SJSA1 (cell line): ENCODE measurements at regions not wholly inside any gene's neighbourhood (a gene's known extent, or its start where the extent isn't known, plus 50 kb on each side); places are given as distances from the start of the nearest gene placed in this dataset.

ENCODE experiments used
- DNase-seq, 2 experiments: peaks; one replicate each; pipeline ENCODE4 v3.0.0-alpha.2; 2015 to 2020; ENCODE audit warnings: low spot score in 2 of 2, low read depth in 1 of 2
- H3K27ac ChIP-seq: fragments of 250-450 bp; sonication (Bioruptor Pico); 2 replicates; pipeline ENCODE4 v1.5.1; 2020; ENCODE audit warnings: mild to moderate bottlenecking, moderate library complexity
- H3K27me3 ChIP-seq: fragments of 250-450 bp; sonication (Bioruptor Pico); replicated peaks from 2 replicates; pipeline ENCODE4 v1.5.1; 2020; ENCODE audit warnings: mild to moderate bottlenecking, moderate library complexity
- H3K36me3 ChIP-seq: fragments of 250-450 bp; sonication (Bioruptor Pico); 2 replicates; pipeline ENCODE4 v1.5.1; 2020; ENCODE audit warnings: mild to moderate bottlenecking
- H3K4me1 ChIP-seq: fragments of 250-450 bp; sonication (Bioruptor Pico); replicated peaks from 2 replicates; pipeline ENCODE4 v1.6.1; 2021; ENCODE audit warnings: mild to moderate bottlenecking
- H3K4me3 ChIP-seq: fragments of 250-450 bp; sonication (Bioruptor Pico); 2 replicates; pipeline ENCODE4 v1.5.1; 2020; ENCODE audit warnings: mild to moderate bottlenecking
- H3K9me3 ChIP-seq: fragments of 250-450 bp; sonication (Bioruptor Pico); replicated peaks from 2 replicates; pipeline ENCODE4 v1.5.1; 2020; ENCODE audit warnings: mild to moderate bottlenecking

- no peak for DNase-seq
- no peaks in the 10 kb centered on the region for H3K4me1 ChIP-seq
- H3K36me3 ChIP-seq = no peaks in the 10 kb centered on the region
- H3K27me3 ChIP-seq = no peaks in the 10 kb centered on the region
- H3K27ac ChIP-seq = no peak overlapping the region
- H3K9me3 ChIP-seq = no peaks in the 10 kb centered on the region
- no peak overlapping the region for H3K4me3 ChIP-seq
These were observed 63.5 kb upstream of the ASCC3 start for GRCh38 chr6:100944644-100945043.

DNA sequence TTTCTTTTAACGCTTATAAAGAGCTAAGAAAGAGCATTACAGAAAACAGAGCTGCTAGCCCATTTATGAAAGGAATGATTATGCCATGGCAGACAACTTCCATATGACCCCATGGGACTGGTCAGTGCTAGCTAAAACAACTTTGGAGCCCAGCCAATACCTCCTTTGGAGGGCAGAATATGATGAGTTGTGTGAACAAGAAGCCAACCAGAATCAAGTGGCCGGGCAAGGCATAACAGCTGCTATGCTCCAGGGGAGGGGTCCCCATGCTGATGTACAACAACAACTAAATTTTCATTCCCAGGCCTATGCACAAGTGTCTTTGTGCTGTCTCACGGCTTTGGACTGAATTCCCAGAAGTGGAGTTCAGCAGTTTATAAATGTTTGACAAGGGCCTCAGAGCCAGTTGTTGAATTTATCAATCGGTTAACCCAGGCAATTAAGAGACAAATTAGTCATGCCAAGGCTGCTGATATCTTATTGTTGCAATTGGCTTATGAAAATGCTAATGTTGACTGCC lies 65.0 kb upstream of the ASCC3 start:
- Histone ChIP-seq H3K9me3 (no peaks in the 10 kb centered on the region), H3K4me1 (no peaks in the 10 kb centered on the region), H3K36me3 (no peaks in the 10 kb centered on the region), H3K27me3 (no peaks in the 10 kb centered on the region), H3K27ac (no peak overlapping the region), H3K4me3 (no peak overlapping the region)
- no peak for DNase-seq

DNA sequence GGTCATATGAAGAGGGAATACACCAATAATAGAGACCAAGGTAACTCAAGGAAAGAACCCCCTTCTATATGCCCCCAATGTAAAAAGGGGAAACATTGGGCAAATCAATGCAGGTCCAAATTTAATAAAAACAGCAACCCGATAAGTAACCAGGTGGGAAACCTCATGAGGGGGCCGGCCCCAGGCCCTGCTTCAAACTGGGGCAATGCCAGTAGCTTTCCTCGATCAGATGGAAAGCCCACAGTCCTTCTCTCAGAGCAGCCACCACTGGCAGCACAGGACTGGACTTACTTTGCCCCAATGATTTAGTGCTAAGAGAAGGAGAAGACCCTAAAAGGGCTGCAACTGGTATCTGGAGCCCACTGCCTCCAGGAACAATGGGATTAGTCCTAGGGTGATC lies 65.6 kb upstream of the ASCC3 start:
- Histone ChIP-seq H3K4me1 (no peaks in the 10 kb centered on the region), H3K36me3 (no peaks in the 10 kb centered on the region)
- DNase-seq = no peak

GRCh38 chr6:100948381-100949133 lies 67.4 kb upstream of the ASCC3 start:
- DNase-seq = no peak

More for the DNA sequence above, 65.6 kb upstream of the ASCC3 start:
- H3K4me3 ChIP-seq = no peak overlapping the region
- H3K27me3 ChIP-seq = no peaks in the 10 kb centered on the region
- H3K27ac ChIP-seq = no peak overlapping the region
- no peaks in the 10 kb centered on the region for H3K9me3 ChIP-seq

GRCh38 chr6:100952006-100952405 lies 70.9 kb upstream of the ASCC3 start:
- no peaks in the 10 kb centered on the region for H3K4me1 ChIP-seq
- no peak for DNase-seq
- H3K36me3 ChIP-seq = no peaks in the 10 kb centered on the region

More at GRCh38 chr6:100948381-100949133, 67.4 kb upstream of the ASCC3 start:
- Histone ChIP-seq H3K4me3 (no peak overlapping the region), H3K4me1 (no peaks in the 10 kb centered on the region), H3K36me3 (no peaks in the 10 kb centered on the region), H3K27me3 (no peaks in the 10 kb centered on the region), H3K9me3 (no peaks in the 10 kb centered on the region), H3K27ac (no peak overlapping the region)

DNA sequence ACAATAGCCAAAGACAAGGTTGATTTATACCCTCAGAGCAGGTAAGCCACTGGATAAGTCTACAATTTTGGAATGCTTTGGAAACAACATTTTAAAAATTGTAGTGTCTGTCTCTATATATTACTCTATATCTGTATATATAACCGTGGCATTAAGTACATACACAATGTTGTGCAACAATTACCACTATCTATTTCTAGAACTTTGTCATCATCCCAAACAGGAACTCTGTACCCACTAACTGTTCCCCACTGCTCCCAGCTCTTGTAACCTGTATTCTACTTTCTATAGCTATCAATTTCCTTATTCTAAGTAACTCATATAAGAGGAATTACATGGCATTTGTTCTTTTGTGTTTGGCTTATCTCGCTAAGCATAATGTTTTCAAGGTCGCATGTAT lies 78.2 kb upstream of the ASCC3 start:
- no peaks in the 10 kb centered on the region for H3K36me3 ChIP-seq
- H3K4me1 ChIP-seq = no peaks in the 10 kb centered on the region
- DNase-seq = no peak
- H3K27ac ChIP-seq = no peak overlapping the region
- 0 out of 2 replicates have a peak, but pooled peaks cover 3% of the 10 kb centered on the region for H3K27me3 ChIP-seq
- no peak overlapping the region for H3K4me3 ChIP-seq
- no peaks in the 10 kb centered on the region for H3K9me3 ChIP-seq

More at GRCh38 chr6:100952006-100952405, 70.9 kb upstream of the ASCC3 start:
- no peak overlapping the region for H3K4me3 ChIP-seq
- no peaks in the 10 kb centered on the region for H3K27me3 ChIP-seq
- no peak overlapping the region for H3K27ac ChIP-seq
- no peaks in the 10 kb centered on the region for H3K9me3 ChIP-seq

GRCh38 chr6:100962466-100962865 lies 81.3 kb upstream of the ASCC3 start:
- no peaks in the 10 kb centered on the region for H3K36me3 ChIP-seq
- H3K4me1 ChIP-seq = no peaks in the 10 kb centered on the region
- DNase-seq = no peak
- no peak overlapping the region for H3K4me3 ChIP-seq
- no peaks in the 10 kb centered on the region for H3K9me3 ChIP-seq
- H3K27ac ChIP-seq = no peak overlapping the region
- H3K27me3 ChIP-seq = 0 out of 2 replicates have a peak, but pooled peaks cover 3% of the 10 kb centered on the region

- no peak for DNase-seq
- H3K36me3 ChIP-seq = no peaks in the 10 kb centered on the region
- no peaks in the 10 kb centered on the region for H3K4me1 ChIP-seq
- H3K4me3 ChIP-seq = no peak overlapping the region
- H3K9me3 ChIP-seq = no peaks in the 10 kb centered on the region
- no peak overlapping the region for H3K27ac ChIP-seq
- H3K27me3 ChIP-seq = 0 out of 2 replicates have a peak, but pooled peaks cover 3% of the 10 kb centered on the region
These were observed 83.9 kb upstream of the ASCC3 start for GRCh38 chr6:100965067-100965466.

- Histone ChIP-seq H3K36me3 (no peaks in the 10 kb centered on the region), H3K4me3 (no peak overlapping the region), H3K9me3 (no peaks in the 10 kb centered on the region), H3K4me1 (no peaks in the 10 kb centered on the region), H3K27ac (no peak overlapping the region), H3K27me3 (no peaks in the 10 kb centered on the region)
- no peak for DNase-seq
These were observed 87.8 kb upstream of the ASCC3 start for GRCh38 chr6:100968949-100969348.

DNA sequence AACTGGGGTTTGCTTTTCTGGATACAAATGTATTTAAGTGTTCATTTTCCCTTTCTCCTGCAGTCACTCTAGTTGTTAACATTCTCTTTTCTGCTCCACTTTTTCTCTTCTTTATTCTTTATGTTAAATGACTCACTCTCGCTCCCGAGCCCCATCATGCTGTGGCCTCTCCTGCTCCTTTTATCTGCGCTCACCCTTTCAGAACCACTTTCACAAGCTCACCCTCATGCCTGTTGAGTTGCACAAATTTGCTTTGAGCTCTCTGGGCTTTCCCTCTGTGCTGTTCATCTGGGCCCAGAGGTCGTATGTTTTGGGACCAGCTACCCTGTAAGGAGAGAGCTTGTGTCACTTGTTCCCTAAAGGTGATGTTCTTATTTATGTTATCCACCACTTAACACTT lies 98.1 kb upstream of the ASCC3 start:
- DNase-seq = no peak
- Histone ChIP-seq H3K27ac (no peak overlapping the region), H3K4me1 (no peaks in the 10 kb centered on the region), H3K4me3 (no peak overlapping the region), H3K36me3 (no peaks in the 10 kb centered on the region), H3K9me3 (no peaks in the 10 kb centered on the region), H3K27me3 (no peaks in the 10 kb centered on the region)

- H3K9me3 ChIP-seq = no peaks in the 10 kb centered on the region
- H3K27me3 ChIP-seq = 0 out of 2 replicates have a peak, but pooled peaks cover 2% of the 10 kb centered on the region
- no peak overlapping the region for H3K4me3 ChIP-seq
- H3K27ac ChIP-seq = no peak overlapping the region
- DNase-seq = no peak
- H3K4me1 ChIP-seq = no peaks in the 10 kb centered on the region
- H3K36me3 ChIP-seq = no peaks in the 10 kb centered on the region
These were observed 99.8 kb upstream of the ASCC3 start for GRCh38 chr6:100980949-100981348.

- H3K9me3 ChIP-seq = no peaks in the 10 kb centered on the region
- 0 out of 2 replicates have a peak, but pooled peaks cover 2% of the 10 kb centered on the region for H3K27me3 ChIP-seq
- no peak for DNase-seq
- no peaks in the 10 kb centered on the region for H3K36me3 ChIP-seq
- no peak overlapping the region for H3K27ac ChIP-seq
- no peak overlapping the region for H3K4me3 ChIP-seq
- no peaks in the 10 kb centered on the region for H3K4me1 ChIP-seq
These were observed 105.8 kb upstream of the ASCC3 start for GRCh38 chr6:100986921-100987320.

DNA sequence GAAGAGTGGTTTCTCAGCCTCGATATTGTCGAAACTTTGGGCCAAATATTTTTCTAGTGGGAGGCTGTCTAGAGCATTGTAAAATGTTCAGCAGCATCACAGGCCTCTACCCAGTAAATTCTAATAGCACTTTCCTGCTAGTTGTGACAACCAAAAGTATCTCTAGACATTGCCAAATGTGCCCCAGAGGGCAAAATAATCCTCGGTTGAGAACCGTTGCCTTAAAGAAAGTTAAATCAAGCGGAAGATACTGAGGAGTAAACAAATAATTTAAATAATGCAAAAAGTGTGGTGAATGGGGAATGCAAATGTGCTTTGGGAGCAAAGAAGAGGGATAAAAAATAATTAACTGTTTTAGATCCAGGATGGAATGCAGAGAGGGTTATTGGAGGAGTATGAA lies 106.4 kb upstream of the ASCC3 start:
- H3K36me3 ChIP-seq = no peaks in the 10 kb centered on the region
- H3K4me1 ChIP-seq = no peaks in the 10 kb centered on the region
- 0 out of 2 replicates have a peak, but pooled peaks cover 2% of the 10 kb centered on the region for H3K27me3 ChIP-seq
- no peaks in the 10 kb centered on the region for H3K9me3 ChIP-seq
- DNase-seq = no peak
- no peak overlapping the region for H3K4me3 ChIP-seq
- H3K27ac ChIP-seq = no peak overlapping the region

DNA sequence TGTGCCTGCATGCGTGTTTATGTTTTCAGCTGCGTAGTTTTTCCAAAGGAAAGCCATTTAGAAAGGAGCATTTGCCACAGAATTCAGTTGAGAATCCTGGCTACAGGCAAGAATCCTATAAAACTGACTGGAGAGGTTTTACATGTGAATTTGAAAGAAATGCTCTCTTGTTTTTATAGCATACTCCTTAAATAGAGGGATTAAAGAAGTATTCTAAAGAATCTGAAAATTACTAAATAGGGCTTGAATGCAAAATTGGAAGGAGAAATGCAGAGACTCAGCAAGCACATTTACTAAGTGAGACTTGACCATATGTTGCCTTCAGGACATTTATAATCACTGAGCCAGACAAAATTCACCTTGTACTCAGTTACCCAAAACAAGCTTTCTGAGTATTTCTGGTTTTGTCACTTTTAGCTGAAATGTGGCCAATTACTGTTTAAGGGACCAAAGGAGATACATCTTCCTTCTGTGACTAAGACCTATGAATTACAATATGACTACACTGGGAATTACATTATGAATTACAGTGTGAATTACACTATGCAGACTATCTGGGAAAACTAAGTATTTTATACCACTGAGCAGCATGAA lies 107.4 kb upstream of the ASCC3 start:
- Histone ChIP-seq H3K27ac (no peak overlapping the region), H3K9me3 (no peaks in the 10 kb centered on the region)

More for the DNA sequence above, 107.4 kb upstream of the ASCC3 start:
- H3K27me3 ChIP-seq = 0 out of 2 replicates have a peak, but pooled peaks cover 2% of the 10 kb centered on the region
- no peak for DNase-seq
- no peaks in the 10 kb centered on the region for H3K4me1 ChIP-seq
- no peak overlapping the region for H3K4me3 ChIP-seq
- H3K36me3 ChIP-seq = no peaks in the 10 kb centered on the region
